Islet precursor cell (in vitro differentiated cells): ENCODE measurements at regions not wholly inside any gene's neighbourhood (a gene's known extent, or its start where the extent isn't known, plus 50 kb on each side); places are given as distances from the start of the nearest gene placed in this dataset.

Source experiments
- DNase-seq: peaks from one replicate; pipeline ENCODE4 v3.0.0-alpha.2; 2018

- peak; percentile 61 for DNase-seq
These were observed 61.2 kb upstream of the RBBP8 start for GRCh38 chr18:22871809-22872525.

GRCh38 chr18:22872900-22873537 is 60.1 kb upstream of the RBBP8 start:
- no peak for DNase-seq

- DNase-seq = no peak
These were observed 53.8 kb upstream of the RBBP8 start for GRCh38 chr18:22879293-22879692.

- DNase-seq = no peak
These were observed 51.0 kb upstream of the RBBP8 start for GRCh38 chr18:22882084-22882483.

- no peak for DNase-seq
These were observed 49.9 kb upstream of the RBBP8 start for GRCh38 chr18:22883179-22883578.
